22Rv1 (cell line): ENCODE measurements at regions not wholly inside any gene's neighbourhood (a gene's known extent, or its start where the extent isn't known, plus 50 kb on each side); places are given as distances from the start of the nearest gene placed in this dataset.

Experiments used
- H3K27ac ChIP-seq: fragments of 450-650 bp; 2 replicates; pipeline ENCODE4 v1.5.1; 2017
- ZFX ChIP-seq: fragments of 450-650 bp; IDR thresholded peaks from 2 replicates; pipeline ENCODE4 v1.6.1; 2017; ENCODE audit warnings: antibody characterized with exemption, borderline replicate concordance
- TF ChIP-seq, protein P1 (sequence below): fragments of 450-650 bp; IDR thresholded peaks from 2 replicates; pipeline ENCODE4 v1.5.1; 2017; ENCODE audit warnings: mild to moderate bottlenecking

DNA sequence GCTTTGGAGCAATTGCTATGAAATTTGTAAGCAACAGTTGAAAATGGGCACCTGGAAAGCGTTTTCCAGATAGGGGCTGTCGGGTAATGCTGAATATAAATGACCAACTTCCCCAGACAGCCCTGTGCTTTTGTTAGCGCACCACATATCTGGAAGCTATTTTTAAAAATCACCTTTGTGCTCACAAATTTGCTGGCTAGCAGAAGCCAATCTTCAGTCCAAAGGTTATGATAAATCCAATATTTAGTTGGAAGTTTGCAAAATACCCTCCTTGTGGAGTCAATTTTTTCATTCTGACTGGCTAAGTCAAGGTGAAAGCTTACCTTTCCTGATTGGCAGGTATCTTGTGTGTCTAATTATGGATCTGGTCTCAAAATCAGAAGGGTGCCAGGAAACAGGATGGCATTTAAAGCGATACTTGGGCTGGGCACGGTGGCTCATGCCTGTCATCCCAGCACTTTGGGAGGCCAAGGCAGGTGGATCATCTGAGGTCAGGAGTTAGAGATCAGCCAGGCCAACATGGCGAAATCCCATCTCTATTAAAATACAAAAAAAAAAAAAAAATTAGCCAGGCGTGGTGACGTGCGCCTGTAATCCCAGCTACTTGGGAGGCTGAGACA lies 124.1 kb upstream of the AJAP1 start:
- TF ChIP-seq, protein P1, sequence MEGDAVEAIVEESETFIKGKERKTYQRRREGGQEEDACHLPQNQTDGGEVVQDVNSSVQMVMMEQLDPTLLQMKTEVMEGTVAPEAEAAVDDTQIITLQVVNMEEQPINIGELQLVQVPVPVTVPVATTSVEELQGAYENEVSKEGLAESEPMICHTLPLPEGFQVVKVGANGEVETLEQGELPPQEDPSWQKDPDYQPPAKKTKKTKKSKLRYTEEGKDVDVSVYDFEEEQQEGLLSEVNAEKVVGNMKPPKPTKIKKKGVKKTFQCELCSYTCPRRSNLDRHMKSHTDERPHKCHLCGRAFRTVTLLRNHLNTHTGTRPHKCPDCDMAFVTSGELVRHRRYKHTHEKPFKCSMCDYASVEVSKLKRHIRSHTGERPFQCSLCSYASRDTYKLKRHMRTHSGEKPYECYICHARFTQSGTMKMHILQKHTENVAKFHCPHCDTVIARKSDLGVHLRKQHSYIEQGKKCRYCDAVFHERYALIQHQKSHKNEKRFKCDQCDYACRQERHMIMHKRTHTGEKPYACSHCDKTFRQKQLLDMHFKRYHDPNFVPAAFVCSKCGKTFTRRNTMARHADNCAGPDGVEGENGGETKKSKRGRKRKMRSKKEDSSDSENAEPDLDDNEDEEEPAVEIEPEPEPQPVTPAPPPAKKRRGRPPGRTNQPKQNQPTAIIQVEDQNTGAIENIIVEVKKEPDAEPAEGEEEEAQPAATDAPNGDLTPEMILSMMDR = no peak
- TF ChIP-seq ZFX = no peak
- no peak overlapping the region for H3K27ac ChIP-seq

DNA sequence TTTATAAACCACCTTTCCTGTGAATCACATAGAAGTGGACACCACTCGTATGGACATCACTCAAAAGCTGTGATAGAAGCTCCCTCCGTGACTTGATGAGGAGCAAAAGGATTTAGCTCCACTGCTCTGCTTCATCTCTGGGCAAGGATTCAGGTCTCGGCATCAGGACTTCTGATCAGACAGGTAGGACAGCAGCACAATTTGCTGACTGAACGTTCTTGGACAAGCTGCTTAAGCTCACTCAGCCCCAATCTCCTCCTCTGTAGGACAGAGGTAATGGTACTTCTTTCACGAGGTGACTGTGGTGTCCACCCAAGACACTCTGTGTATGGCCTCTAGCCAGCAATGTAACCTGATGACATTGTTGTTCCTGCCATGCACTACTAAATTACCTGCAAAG lies 122.6 kb upstream of the AJAP1 start:
- no peak overlapping the region for H3K27ac ChIP-seq
- TF ChIP-seq ZFX = no peak
- TF ChIP-seq, protein P1 = no peak

DNA sequence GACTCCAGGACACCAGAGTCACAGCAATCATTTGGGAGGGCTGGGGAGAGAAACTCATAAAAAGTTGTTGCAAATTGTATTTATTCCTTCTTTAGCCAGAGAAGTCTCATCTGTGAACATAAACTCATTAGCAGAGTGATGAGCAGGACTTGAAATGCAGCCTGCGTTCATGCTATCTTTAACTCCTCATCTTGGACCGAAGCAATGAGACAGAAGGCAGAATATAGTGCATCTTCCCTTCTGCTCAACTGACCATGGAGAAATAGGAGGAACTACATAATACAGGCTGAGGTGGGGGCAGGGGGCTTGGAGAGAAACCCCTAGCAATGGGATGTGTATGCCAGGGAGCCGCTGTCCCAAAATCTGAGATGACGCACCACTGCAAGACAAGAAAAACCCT lies 121.8 kb upstream of the AJAP1 start:
- no peak overlapping the region for H3K27ac ChIP-seq
- TF ChIP-seq ZFX = no peak
- TF ChIP-seq, protein P1 = no peak

DNA sequence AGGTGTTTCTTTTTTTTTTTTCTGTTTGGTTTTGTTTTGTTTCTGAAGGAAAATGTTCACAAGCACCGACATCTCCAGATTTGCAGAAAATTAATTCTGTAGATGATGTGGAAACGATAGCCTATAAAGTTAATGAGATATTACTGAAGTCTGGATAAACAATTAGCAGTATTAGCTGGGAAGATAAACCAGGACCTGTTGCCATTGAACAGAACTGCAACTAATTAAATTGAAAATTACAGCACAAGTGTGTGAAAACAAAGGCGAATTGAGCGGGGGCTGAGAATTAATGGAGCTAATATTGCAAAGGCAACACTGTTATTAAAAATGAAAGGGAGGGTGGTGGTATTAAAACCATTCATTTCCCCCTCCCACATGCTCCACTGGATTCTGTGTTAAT lies 107.5 kb upstream of the AJAP1 start:
- TF ChIP-seq ZFX = no peak
- TF ChIP-seq, protein P1 = no peak
- no peak overlapping the region for H3K27ac ChIP-seq

DNA sequence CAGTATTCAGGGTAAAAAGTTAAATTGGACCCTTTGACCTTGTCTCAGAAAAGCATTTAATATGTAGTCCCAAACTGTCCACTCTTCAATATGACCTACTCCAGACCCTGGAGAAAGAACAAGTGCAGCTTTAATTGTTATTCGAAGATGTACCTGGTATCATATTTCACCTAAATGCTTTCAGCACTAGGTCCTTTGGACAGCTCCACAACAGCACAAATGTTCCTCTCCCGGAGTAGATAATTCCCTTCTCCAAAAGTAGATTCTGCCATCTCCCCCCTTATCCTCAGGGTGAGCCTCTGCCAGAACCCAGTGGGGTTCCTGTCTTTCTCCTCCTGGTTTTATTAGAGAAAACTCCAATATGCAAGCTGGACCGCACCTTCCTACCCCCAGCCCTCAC lies 104.5 kb upstream of the AJAP1 start:
- H3K27ac ChIP-seq = no peak overlapping the region
- TF ChIP-seq, protein P1 = no peak
- TF ChIP-seq ZFX = no peak

DNA sequence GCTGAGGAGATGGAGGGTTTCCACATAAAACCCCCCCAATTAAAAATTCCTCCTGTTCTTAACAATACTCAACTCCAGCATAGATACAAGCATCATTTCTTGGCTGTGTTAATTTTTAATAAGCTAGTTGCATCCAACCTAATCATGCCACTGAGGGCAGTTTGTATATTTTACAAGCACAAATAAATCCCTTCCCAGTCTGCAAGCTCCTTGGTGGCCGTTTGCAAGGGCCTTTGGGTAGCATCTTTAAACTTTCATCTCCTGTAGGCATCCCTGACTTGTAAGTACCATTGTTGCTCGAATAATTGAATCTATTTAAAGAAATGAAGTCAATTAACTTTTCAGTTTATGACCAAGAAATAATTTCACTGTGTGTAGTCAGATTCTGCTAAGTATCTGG lies 103.5 kb upstream of the AJAP1 start:
- H3K27ac ChIP-seq = no peak overlapping the region
- TF ChIP-seq, protein P1 = no peak
- TF ChIP-seq ZFX = no peak

DNA sequence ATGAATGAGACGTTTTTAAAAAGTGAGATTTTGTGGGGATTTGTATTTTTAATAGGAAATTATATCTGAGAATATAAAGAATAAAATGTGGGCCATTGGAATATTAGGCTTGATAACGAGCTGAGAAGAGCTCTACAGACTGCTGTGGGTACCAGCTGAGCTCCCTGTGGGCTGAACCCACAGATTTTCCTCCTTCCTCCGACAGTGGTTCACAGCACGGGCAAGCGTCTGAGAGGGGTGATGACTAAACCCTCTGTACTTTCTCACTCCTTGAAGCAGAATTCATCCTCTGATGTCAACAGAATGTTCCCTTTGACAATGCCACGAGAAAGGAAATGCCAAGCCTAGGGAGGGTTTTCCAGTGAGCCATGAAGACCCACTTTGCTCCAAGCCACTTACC lies 102.7 kb upstream of the AJAP1 start:
- H3K27ac ChIP-seq = no peak overlapping the region
- TF ChIP-seq, protein P1 = no peak
- no peak for TF ChIP-seq ZFX
